HEK293T (cell line): ENCODE measurements at regions not wholly inside any gene's neighbourhood (a gene's known extent, or its start where the extent isn't known, plus 50 kb on each side); places are given as distances from the start of the nearest gene placed in this dataset.
"Not testable (repeated sequence)": the region's sequence is repeated elsewhere in the genome, so short reads cannot be mapped to it uniquely, and the experiment has no call there.

ENCODE experiments used
- ARNT ChIP-seq: fragments of 450-650 bp; IDR thresholded peaks from 2 replicates; pipeline ENCODE4 v1.6.1; 2017; ENCODE audit warnings: mild to moderate bottlenecking
- BHLHE40 ChIP-seq: fragments of 450-650 bp; IDR thresholded peaks from 2 replicates; pipeline ENCODE4 v1.6.1; 2016; ENCODE audit warnings: mild to moderate bottlenecking, moderate library complexity, borderline replicate concordance
- CTBP1 ChIP-seq: fragments of 450-650 bp; IDR thresholded peaks from 2 replicates; pipeline ENCODE4 v1.6.1; 2016; ENCODE audit warnings: borderline replicate concordance
- ELF4 ChIP-seq: fragments of 450-650 bp; IDR thresholded peaks from 2 replicates; pipeline ENCODE4 v1.6.1; 2017; ENCODE audit warnings: antibody characterized with exemption
- FOXM1 ChIP-seq: fragments of 450-650 bp; IDR thresholded peaks from 2 replicates; pipeline ENCODE4 v1.6.1; 2017; ENCODE audit warnings: mild to moderate bottlenecking, borderline replicate concordance
- HDGF ChIP-seq: fragments of 450-650 bp; IDR thresholded peaks from 2 replicates; pipeline ENCODE4 v1.6.1; 2017; ENCODE audit warnings: antibody characterized with exemption, borderline replicate concordance
- SP1 ChIP-seq: fragments of 450-650 bp; IDR thresholded peaks from 2 replicates; pipeline ENCODE4 v1.6.1; 2017
- SUZ12 ChIP-seq: fragments of 450-650 bp; IDR thresholded peaks from 2 replicates; pipeline ENCODE4 v1.6.1; 2016; ENCODE audit warnings: mild to moderate bottlenecking
- ZNF384 ChIP-seq: fragments of 450-650 bp; IDR thresholded peaks from 2 replicates; pipeline ENCODE4 v1.6.1; 2016
- TF ChIP-seq, protein P1 (sequence below): fragments of 450-650 bp; IDR thresholded peaks from 2 replicates; pipeline ENCODE4 v1.6.1; 2016

DNA sequence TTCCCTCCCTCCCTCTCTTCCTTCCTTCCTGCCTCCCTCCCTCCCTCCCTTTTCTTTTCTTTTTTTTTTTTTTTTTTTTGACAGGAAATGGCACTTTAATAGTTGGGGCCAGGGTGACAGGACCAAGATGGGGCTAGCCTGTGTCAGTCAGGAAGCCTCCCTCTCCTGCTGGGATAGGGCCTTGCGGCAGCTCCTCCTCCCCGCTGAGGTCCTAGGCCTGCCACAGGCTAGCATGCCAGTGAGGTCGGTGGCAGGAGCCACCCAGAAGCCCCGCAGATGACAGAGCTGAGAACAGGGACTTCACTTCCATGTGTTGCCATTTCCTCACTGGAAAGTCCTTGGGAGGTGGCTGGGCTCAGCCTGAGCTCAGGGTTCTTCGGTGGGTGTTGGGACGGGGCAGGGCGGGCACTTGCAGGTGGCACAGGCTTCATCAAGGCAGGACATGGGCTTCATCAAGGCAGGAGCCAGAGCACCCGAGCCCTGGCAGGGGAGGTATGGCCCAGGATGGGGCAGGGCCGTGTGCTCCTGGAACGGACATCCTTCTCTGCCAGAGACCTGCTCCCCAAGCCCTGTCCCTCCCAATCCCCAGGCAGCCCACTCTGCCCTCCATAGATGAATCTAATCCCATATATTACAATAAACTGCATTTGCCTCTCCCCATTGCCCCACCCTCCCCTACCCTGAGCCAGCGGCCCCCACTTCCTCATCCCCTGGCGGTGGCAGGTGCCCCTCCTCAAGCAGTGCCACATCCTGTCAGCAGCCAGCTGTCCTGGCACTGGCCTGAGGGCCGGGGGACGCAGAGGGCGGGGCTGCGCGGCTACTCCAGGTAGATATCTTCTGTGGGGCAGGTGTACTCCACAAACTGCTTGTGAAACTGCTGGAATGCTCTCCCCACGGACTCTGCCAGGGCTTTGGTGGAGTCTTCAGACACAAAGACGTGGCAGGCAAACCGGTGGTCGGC lies 109.8 kb upstream of the PLEKHM1 start:
- TF ChIP-seq SUZ12, ZNF384, HDGF, FOXM1, SP1, ARNT, ELF4, CTBP1, BHLHE40: not testable (repeated sequence)
- TF ChIP-seq, protein P1, sequence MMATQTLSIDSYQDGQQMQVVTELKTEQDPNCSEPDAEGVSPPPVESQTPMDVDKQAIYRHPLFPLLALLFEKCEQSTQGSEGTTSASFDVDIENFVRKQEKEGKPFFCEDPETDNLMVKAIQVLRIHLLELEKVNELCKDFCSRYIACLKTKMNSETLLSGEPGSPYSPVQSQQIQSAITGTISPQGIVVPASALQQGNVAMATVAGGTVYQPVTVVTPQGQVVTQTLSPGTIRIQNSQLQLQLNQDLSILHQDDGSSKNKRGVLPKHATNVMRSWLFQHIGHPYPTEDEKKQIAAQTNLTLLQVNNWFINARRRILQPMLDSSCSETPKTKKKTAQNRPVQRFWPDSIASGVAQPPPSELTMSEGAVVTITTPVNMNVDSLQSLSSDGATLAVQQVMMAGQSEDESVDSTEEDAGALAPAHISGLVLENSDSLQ = not testable (repeated sequence)
